ENCODE measurements at regions not wholly inside any gene's neighbourhood (a gene's known extent, or its start where the extent isn't known, plus 50 kb on each side); places are given as distances from the start of the nearest gene placed in this dataset.

DNA sequence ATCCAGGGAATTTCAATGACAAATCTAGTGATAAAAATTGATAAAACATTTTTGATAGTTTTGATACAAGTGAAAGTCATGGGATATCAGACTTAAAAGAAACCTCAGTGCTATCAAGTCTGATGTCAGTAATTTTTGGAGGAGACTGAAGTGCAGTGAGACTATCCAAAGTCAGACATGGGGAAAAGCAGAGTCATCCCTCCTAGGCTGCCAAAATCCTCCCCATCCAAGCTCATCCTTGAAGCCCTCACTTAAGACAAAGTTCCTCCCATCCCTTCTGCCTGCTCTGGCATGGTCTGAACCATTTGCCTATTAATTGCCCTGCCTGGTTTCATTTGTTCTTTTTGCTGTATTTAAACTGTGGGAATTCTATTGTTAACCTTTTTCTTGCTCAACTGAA is 456.9 kb upstream of the UBE2E2 start:
- intact Hi-C loops (cut with DNase I), result no loop called here
- ATAC-seq, result no peak

DNA sequence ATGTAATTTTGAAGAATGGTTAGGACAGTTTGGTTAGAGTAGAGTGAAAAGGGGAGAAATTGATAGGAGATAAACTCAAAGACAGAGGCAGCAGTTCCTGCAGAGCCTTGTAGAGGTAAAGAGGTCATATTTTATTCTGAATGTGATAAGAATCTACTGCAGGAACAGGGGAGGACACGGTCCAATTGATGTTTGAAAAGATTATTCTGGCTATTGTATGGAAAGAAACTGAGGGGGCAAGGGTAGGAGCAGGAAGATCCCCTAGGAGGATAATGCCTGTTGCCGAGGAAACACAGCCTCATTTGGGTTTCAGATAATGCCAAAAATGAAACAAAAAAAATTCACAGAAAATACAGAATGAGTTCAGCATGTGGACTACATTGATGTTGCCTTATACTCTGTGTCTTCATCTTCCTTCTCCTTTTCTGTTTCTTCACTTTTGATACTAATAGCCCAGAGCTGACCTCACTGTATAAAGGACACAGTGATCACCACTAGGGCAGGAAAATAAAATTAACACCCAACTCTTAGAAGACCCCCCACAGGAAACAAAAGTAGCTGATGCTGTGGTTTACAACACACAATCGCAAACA is 454.6 kb upstream of the UBE2E2 start:
- intact Hi-C loops (cut with DNase I), result no loop called here
- no peak for DNase-seq
- Histone ChIP-seq H3K9me3 (ENCODE audit: control insufficient read depth, low read length) (no peaks in the 10 kb centered on the region), H3K4me1 (ENCODE audit: control insufficient read depth, insufficient read depth, low read length) (no peaks in the 10 kb centered on the region), H3K27me3 (ENCODE audit: control insufficient read depth, insufficient read depth) (no peaks in the 10 kb centered on the region), H3K4me3 (ENCODE audit: low read length) (no peak overlapping the region), H3K27ac (ENCODE audit: low read length) (no peak overlapping the region)
- ATAC-seq, result no peak
- 30% methylated on average over 3 of the region's 3 CpGs for WGBS

More for the DNA sequence above, 456.9 kb upstream of the UBE2E2 start:
- H3K9me3 ChIP-seq (ENCODE audit: control insufficient read depth, low read length), result no peaks in the 10 kb centered on the region
- H3K27me3 ChIP-seq (ENCODE audit: control insufficient read depth, insufficient read depth), result no peaks in the 10 kb centered on the region
- no peak overlapping the region for H3K27ac ChIP-seq (ENCODE audit: low read length)
- H3K4me1 ChIP-seq (ENCODE audit: control insufficient read depth, insufficient read depth, low read length), result no peaks in the 10 kb centered on the region
- DNase-seq, result no peak
- no peak overlapping the region for H3K4me3 ChIP-seq (ENCODE audit: low read length)

DNA sequence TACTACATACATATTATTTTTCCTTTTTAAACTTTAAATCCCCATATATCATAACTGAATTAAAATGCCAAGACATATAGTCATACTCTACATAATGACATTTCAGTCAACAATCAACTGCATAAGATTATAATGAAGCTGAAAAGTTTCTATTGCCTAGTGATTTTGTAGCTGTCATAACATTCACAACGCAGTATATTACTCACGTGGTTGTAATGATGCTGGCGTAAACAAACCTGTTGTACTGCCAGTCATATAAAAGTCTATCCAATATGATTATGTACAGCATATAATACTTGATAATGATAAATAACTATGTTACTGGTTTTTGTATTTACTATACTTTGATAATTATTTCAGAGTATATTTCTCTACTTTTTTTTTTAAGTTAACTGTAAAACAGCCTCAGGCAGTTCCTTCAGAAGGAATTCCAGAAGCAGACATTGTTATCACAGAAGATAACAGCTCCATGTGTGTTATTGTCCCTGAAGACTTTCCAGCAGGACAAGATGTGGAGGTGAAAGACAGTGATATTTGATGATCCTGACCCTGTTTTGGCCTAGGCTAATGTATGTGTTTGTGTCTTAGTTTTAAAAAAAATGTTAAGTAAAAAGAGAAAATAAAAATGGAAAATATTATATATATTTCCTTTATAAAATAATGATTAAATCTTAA is 443.4 kb upstream of the UBE2E2 start:
- 47% methylated on average over 3 of the region's 3 CpGs for WGBS
- H3K4me1 ChIP-seq (ENCODE audit: control insufficient read depth, insufficient read depth, low read length), result no peaks in the 10 kb centered on the region
- intact Hi-C loops (cut with DNase I), result no loop called here
- H3K4me3 ChIP-seq (ENCODE audit: low read length), result no peak overlapping the region
- ATAC-seq (no peak), DNase-seq (no peak)
- no peaks in the 10 kb centered on the region for H3K9me3 ChIP-seq (ENCODE audit: control insufficient read depth, low read length)
- H3K27me3 ChIP-seq (ENCODE audit: control insufficient read depth, insufficient read depth), result no peaks in the 10 kb centered on the region
- H3K27ac ChIP-seq (ENCODE audit: low read length), result no peak overlapping the region

DNA sequence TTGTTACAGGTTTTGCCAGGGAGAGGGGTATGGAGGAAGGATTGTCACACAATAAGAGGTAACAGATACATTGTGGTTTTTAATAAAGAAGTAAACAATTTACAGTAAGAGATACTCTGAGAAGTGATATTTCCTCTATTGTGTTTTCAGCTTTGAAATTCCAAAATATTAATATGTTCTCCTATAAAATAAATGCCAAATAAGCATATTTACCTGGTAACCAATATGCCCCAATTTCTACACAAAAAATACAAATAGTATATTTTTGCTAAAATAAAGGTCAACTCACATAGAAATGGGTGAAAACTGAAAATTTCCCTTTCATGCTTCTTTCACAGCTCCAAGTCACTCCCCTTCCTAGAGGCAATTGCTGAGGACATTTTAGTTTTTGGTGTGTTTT is 437.4 kb upstream of the UBE2E2 start:
- no peaks in the 10 kb centered on the region for H3K9me3 ChIP-seq (ENCODE audit: control insufficient read depth, low read length)
- no peaks in the 10 kb centered on the region for H3K27me3 ChIP-seq (ENCODE audit: control insufficient read depth, insufficient read depth)
- intact Hi-C loops (cut with DNase I), result no loop called here
- no peak overlapping the region for H3K4me3 ChIP-seq (ENCODE audit: low read length)
- no peak for DNase-seq
- no peak for ATAC-seq
- H3K4me1 ChIP-seq (ENCODE audit: control insufficient read depth, insufficient read depth, low read length), result no peaks in the 10 kb centered on the region
- no peak overlapping the region for H3K27ac ChIP-seq (ENCODE audit: low read length)

DNA sequence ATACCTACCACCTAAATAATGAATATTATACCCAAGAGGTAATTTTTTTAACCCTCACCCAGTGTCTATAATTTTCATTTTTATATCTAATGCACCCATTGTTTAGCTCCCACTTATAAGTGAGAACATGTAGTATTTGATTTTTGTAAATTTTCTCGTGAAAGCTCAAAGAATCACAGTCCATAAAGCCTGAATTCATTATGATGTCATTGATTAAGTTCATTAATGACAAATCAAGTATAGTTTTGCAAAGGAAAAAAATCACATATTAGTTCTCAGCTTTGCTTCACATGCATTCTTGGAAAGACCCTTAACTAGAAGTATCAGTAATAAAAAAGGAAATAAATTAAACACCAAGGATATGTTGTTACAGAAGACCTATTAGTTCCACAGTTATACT is 425.3 kb upstream of the UBE2E2 start:
- no peak overlapping the region for H3K4me3 ChIP-seq (ENCODE audit: low read length)
- no peaks in the 10 kb centered on the region for H3K4me1 ChIP-seq (ENCODE audit: control insufficient read depth, insufficient read depth, low read length)
- intact Hi-C loops (cut with DNase I), result no loop called here
- H3K9me3 ChIP-seq (ENCODE audit: control insufficient read depth, low read length), result no peaks in the 10 kb centered on the region
- no peaks in the 10 kb centered on the region for H3K27me3 ChIP-seq (ENCODE audit: control insufficient read depth, insufficient read depth)
- ATAC-seq (no peak), DNase-seq (no peak)
- WGBS, result 78% methylated on average over 1 of the region's 1 CpG
- H3K27ac ChIP-seq (ENCODE audit: low read length), result no peak overlapping the region

DNA sequence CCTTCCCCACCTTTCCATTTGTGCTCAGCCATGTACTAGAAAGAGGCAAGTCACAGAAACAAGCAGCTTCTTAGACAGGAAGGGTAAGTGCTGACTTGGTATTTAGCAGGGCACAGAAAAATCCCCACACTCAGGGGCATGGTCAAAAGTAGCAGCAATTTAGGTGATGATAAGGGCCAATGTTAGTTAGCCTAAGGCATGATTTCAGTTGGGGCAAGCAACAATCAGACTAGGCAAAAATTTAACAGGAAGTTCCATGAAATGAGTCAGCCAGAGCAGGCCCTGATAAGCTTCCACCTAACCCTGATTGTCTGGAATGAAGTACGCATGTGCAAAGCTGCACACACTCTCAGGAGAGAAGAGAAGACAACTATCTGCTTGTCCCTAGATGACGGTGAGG is 423.4 kb upstream of the UBE2E2 start:
- Histone ChIP-seq H3K4me3 (ENCODE audit: low read length) (no peak overlapping the region), H3K27me3 (ENCODE audit: control insufficient read depth, insufficient read depth) (no peaks in the 10 kb centered on the region), H3K4me1 (ENCODE audit: control insufficient read depth, insufficient read depth, low read length) (no peaks in the 10 kb centered on the region), H3K9me3 (ENCODE audit: control insufficient read depth, low read length) (no peaks in the 10 kb centered on the region), H3K27ac (ENCODE audit: low read length) (no peak overlapping the region)
- ATAC-seq, result no peak
- intact Hi-C loops (cut with DNase I), result no loop called here
- DNase-seq, result no peak
- 30% methylated on average over 2 of the region's 2 CpGs for WGBS

DNA sequence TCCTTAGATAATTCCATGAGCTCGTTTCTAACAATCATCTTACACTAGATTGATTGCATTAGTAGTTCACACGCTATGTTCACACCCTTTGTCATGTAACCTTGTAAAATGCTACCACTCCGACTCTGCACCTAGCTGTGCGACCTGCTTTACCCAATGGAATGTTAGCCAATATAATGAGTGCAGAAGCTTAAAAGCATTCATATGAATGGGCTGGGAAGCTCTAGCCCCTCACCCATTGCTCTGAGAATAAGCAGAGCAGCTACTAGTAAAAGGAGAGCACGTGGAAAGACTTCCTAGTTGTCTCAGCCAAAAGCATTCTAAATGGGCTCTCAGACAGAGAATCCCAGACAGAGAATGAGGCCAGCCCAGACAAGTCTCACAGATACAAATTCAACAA is 410.6 kb upstream of the UBE2E2 start:
- no peak overlapping the region for H3K27ac ChIP-seq (ENCODE audit: low read length)
- H3K4me3 ChIP-seq (ENCODE audit: low read length), result no peak overlapping the region
- intact Hi-C loops (cut with DNase I), result no loop called here
- no peak for ATAC-seq
- no peaks in the 10 kb centered on the region for H3K27me3 ChIP-seq (ENCODE audit: control insufficient read depth, insufficient read depth)
- H3K9me3 ChIP-seq (ENCODE audit: control insufficient read depth, low read length), result no peaks in the 10 kb centered on the region
- WGBS, result 69% methylated on average over 5 of the region's 5 CpGs
- no peaks in the 10 kb centered on the region for H3K4me1 ChIP-seq (ENCODE audit: control insufficient read depth, insufficient read depth, low read length)
- no peak for DNase-seq

DNA sequence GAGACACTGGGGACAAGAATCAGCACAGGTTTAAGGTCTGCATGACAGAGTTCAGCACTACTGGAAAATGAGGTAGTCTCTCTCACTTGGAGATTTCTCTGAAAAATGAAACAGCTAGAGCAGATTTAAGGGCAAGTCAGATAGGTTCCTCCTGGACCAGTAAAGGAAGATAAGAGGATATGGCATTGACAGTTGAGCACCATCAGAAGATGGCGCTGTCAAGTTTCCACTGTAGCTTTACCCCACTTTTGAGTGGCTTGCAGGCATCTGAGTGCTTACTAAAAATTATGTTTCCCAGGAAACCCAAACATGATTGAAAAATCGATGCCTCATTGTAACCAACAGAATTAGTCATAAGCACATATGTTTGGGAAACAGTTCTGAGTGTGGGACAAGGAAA is 407.2 kb upstream of the UBE2E2 start:
- intact Hi-C loops (cut with DNase I), result no loop called here
- DNase-seq (no peak), ATAC-seq (no peak)
- Histone ChIP-seq H3K27ac (ENCODE audit: low read length) (no peak overlapping the region), H3K4me3 (ENCODE audit: low read length) (no peak overlapping the region), H3K9me3 (ENCODE audit: control insufficient read depth, low read length) (no peaks in the 10 kb centered on the region), H3K4me1 (ENCODE audit: control insufficient read depth, insufficient read depth, low read length) (no peaks in the 10 kb centered on the region), H3K27me3 (ENCODE audit: control insufficient read depth, insufficient read depth) (no peaks in the 10 kb centered on the region)
- WGBS, result 75% methylated on average over 2 of the region's 2 CpGs

DNA sequence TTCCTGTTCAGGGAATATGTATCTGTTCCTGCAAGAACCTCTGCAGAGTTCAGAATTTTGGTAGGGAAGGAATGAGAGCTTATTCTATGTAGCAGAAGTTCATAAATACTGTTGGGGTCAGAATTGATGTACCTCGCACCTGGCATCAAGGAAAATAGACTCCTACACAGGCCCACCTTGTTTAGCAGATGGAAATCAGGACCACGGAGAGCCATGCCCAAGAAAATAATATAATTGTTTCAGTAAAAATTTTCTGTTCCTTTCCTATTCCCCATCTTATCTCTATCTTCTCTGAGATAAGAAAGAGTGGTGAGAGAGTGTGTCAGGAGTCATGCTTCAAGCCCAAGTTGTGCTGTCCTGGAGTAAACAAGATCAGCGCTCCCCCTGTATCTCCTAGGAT is 404.7 kb upstream of the UBE2E2 start:
- WGBS, result 80% methylated on average over 3 of the region's 3 CpGs
- Histone ChIP-seq H3K27ac (ENCODE audit: low read length) (no peak overlapping the region), H3K9me3 (ENCODE audit: control insufficient read depth, low read length) (no peaks in the 10 kb centered on the region), H3K4me3 (ENCODE audit: low read length) (no peak overlapping the region), H3K27me3 (ENCODE audit: control insufficient read depth, insufficient read depth) (no peaks in the 10 kb centered on the region), H3K4me1 (ENCODE audit: control insufficient read depth, insufficient read depth, low read length) (no peaks in the 10 kb centered on the region)
- intact Hi-C loops (cut with DNase I), result no loop called here
- no peak for DNase-seq
- no peak for ATAC-seq

DNA sequence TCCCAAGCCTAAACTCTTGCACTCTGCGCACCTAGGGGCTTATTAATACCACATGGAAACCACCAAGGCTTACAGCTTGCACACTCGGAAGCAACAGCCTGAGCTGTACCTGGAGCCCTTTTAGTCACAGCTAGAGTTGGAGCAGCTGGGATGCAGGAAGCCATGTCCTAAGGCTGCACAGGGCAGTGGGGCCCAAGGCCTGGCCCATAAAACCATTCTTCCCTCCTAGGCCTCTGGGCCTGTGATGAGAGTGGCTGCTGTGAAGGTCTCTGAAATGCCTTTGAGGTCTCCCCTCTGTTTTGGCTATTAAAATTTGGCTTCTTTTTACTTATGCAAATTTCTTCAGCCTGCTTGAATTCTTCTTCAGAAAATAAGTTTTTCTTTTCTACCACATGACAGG is 383.9 kb upstream of the UBE2E2 start:
- 97% methylated on average over 2 of the region's 2 CpGs for WGBS
- Histone ChIP-seq H3K9me3 (ENCODE audit: control insufficient read depth, low read length) (peaks cover 2% of the 10 kb centered on the region), H3K4me1 (ENCODE audit: control insufficient read depth, insufficient read depth, low read length) (no peaks in the 10 kb centered on the region), H3K4me3 (ENCODE audit: low read length) (no peak overlapping the region), H3K27me3 (ENCODE audit: control insufficient read depth, insufficient read depth) (no peaks in the 10 kb centered on the region), H3K27ac (ENCODE audit: low read length) (no peak overlapping the region)
- intact Hi-C loops (cut with DNase I), result no loop called here
- ATAC-seq (no peak), DNase-seq (no peak)

DNA sequence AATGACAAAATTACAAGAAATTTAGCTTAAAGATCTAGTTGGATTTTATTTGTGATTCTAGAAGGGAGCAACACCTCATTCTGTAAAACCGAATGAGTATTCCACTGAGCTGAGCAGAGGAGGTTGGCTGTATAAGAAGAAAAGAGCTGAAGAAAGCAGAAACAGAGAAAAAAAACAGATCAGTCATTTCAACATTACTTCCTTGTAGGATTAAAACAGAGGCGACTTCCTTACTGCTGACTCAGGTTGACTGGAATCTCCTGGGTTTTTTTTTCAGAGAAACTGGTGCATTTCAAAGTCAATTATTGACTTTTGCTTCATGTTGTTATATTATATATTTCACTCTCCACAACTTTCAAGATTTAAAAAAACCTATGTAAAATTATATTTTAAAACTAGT is 368.1 kb upstream of the UBE2E2 start:
- 35% methylated on average over 2 of the region's 2 CpGs for WGBS
- Histone ChIP-seq H3K27me3 (ENCODE audit: control insufficient read depth, insufficient read depth) (no peaks in the 10 kb centered on the region), H3K9me3 (ENCODE audit: control insufficient read depth, low read length) (peaks cover 2% of the 10 kb centered on the region), H3K4me1 (ENCODE audit: control insufficient read depth, insufficient read depth, low read length) (no peaks in the 10 kb centered on the region), H3K4me3 (ENCODE audit: low read length) (no peak overlapping the region), H3K27ac (ENCODE audit: low read length) (no peak overlapping the region)
- no peak for DNase-seq
- intact Hi-C loops (cut with DNase I), result no loop called here
- no peak for ATAC-seq

DNA sequence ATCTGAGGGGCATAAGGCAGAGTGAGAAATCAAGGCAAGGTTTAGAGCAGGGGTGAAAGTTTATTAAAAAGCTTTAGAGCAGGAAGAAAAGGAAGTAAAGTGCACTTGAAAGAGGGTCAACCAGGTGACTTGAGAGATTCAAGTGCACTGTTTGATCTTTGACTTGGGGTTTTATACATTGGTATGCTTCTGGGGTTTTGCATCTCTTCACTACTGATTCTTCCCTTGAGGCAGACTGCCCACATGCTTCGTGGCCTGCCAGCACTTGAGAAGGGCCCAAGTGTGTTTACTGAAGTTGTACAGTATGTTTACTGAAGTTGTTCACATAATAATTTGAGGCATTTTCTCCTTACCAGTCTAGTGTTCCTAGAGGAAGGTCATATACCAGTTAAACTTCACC is 367.0 kb upstream of the UBE2E2 start:
- intact Hi-C loops (cut with DNase I), result no loop called here
- Histone ChIP-seq H3K4me3 (ENCODE audit: low read length) (no peak overlapping the region), H3K4me1 (ENCODE audit: control insufficient read depth, insufficient read depth, low read length) (no peaks in the 10 kb centered on the region), H3K27ac (ENCODE audit: low read length) (no peak overlapping the region), H3K9me3 (ENCODE audit: control insufficient read depth, low read length) (peaks cover 2% of the 10 kb centered on the region), H3K27me3 (ENCODE audit: control insufficient read depth, insufficient read depth) (no peaks in the 10 kb centered on the region)
- DNase-seq (no peak), ATAC-seq (no peak)
- 56% methylated on average over 1 of the region's 1 CpG for WGBS

Data from right cardiac atrium (tissue), 5 donors.